Globus pallidus (tissue), 1 donor: ENCODE measurements at regions not wholly inside any gene's neighbourhood (a gene's known extent, or its start where the extent isn't known, plus 50 kb on each side); places are given as distances from the start of the nearest gene placed in this dataset.

ENCODE experiments used
- DNase-seq: peaks from one replicate; pipeline ENCODE4 v3.0.0-alpha.2; 2015; ENCODE audit warnings: low spot score

GRCh38 chr11:10641912-10642697 lies 51.5 kb downstream of the IRAG1 start:
- DNase-seq = no peak

- no peak for DNase-seq
Measured at GRCh38 chr11:10641177-10641911, 52.2 kb downstream of the IRAG1 start.

- no peak for DNase-seq
Measured at GRCh38 chr11:10640308-10640707, 53.2 kb downstream of the IRAG1 start.

DNA sequence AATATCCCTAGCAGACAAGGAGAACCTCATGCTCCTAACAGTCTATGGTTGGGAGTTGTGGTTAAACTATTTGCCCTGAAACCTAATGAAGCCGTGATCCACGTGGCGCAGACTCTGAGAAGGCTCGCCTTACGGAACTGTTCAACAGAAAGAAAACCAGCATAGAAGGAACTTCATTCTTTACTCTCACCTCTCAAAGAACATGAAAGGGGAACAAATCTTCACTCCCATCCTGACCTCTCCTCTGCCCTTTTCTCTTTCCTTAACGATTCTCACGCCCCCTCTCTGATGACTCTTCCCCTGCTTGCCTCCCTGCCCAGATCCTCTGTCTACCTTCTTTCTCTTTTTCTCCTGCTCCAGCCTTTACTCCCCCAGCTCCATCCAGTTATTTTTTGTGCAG lies 54.2 kb downstream of the IRAG1 start:
- DNase-seq = no peak

DNA sequence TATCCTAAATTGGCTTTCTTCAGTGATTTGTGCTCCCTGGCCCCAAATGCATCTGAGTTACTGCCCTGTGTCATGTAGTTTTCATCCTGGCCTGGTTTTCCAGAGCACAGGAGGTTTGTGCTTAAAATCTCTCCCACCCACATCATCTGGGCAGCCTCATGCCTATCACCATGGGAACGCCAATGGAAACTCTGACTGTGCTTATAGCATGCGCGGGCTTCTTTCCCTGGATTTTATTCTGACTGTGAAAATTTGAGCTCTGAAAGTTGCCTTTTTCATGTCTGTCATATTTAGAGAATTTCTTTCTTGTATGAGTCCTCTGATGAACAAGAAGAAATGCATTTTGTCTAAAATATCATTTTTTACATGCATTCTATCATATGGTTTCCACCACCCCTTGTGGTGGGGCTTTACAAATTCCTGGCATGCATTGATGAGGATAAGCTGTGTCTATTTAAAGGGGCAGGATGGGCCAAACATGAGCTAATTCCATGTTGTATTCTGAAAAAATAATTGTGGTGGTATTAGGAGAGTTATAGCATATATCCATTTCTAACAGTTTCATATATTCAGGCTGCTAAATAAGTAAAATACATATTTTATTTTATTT lies 55.1 kb downstream of the IRAG1 start:
- DNase-seq = no peak

DNA sequence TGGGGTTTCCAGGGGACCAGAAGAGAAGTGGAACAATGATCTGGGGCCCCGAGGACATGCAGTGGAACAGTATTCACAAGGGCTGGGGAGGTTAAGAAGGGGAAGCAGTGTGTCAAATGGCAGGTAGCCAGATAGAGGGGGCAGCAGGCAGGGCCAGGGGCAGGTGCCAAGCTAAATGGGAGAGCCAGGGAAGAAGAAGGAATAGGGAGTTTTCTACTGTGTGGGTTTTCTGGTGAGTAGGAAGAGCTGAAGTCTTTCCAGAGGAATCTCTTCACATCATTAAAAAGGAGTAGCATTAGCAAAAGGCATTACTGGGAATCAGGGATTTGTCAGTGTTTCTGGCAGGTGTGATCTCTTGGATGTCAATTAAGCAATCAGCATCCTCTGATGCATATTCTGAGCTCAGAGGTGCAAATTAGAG lies 55.8 kb downstream of the IRAG1 start:
- DNase-seq = no peak

- no peak for DNase-seq
Measured at GRCh38 chr11:10634407-10634806, 59.1 kb downstream of the IRAG1 start.

- DNase-seq = no peak
Measured at GRCh38 chr11:10633261-10633660, 60.3 kb downstream of the IRAG1 start.

DNA sequence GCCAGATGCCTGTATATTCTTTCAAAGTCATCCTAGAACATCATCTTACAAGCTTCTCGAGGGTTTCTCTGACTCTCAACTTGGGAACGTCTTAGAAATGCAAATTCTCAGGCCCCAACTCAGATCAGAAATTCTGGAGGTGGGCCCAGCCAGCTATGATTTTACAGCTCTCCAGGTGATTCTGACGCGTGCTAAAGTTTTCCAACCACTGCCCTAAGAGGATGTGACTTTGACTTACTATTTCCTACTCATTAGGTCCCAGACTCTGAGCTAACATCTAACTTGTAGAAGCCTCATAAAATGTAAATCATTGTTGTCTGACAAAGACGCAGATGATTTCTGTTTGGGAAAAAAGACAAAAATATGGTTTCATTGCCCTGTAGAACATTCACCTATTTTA lies 61.1 kb downstream of the IRAG1 start:
- DNase-seq = no peak

DNA sequence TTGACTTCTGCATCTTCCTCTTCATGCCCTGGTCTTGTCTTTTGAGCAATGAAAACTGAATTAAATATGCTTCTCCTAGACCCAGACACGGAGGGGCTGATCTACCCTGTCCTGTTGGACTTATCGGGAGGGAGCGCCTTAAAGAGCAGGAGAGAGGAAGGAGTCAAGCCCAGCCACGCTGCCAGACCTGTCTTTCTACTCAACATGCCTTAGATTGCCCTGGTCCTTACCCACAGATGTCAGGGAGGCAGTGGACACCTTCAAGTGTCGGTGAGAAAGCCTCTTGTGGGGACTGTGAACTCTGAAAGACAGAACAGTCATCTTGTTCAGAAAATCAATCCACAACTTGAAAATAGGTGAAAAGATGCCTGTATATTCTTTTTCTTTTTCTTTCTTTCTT lies 61.8 kb downstream of the IRAG1 start:
- no peak for DNase-seq

- DNase-seq = no peak
Measured at GRCh38 chr11:10629411-10630002, 61.0 kb upstream of the LYVE1 start.

DNA sequence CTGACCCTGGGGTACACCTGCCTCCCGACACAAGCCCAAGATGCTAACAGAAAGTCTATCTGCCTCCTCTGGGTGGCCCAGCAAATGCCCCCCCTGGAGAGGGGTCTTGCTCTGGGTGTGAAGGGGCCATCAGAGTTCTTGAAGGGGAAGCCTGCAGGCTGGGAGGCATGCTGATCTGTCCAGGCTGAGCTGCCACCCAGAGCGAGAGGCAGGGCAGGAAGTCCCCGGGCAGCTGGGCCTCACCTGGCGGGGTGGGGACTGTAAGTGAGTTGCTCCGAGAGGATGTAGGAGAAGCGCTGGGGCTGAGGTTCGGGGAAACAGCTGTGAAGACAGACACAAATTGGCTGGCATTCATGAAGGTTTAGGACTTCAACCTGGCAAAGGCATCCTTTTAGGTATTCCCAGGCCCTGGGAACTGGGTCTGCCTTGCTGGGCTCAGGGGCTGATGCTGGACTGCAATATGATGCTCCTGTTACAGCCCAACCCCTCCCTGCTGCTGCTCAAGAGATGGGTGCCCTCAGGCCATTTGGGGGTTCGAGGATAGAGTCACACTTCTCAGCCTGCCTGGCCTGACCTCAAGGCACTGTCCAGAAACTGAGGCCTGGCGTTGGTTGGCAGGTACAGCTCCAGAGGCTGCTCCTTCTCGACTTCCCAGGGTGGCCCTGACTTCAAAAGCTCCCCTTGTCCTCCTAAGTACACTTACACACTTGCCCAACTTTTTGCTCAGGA lies 60.2 kb upstream of the LYVE1 start:
- DNase-seq = no peak

DNA sequence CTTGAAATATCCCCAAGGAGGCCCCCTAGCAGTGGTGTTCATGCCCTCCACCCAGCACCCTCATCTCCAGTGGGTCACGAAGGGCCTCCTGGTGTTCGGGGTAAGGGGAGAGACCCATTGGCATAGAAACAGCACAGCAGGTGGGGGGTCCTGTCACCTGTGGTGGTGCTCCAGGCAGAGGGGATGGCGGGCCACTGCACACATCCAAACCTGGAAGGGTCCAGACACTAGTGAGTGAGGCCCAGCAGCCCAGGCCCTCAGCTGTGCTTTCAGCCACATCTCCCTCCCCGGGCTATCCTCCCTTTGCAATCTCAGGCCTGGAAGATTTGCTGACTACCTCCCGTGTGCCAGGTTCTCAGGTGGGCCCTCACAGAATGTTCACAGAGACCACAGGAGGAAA lies 59.4 kb upstream of the LYVE1 start:
- DNase-seq = no peak

DNA sequence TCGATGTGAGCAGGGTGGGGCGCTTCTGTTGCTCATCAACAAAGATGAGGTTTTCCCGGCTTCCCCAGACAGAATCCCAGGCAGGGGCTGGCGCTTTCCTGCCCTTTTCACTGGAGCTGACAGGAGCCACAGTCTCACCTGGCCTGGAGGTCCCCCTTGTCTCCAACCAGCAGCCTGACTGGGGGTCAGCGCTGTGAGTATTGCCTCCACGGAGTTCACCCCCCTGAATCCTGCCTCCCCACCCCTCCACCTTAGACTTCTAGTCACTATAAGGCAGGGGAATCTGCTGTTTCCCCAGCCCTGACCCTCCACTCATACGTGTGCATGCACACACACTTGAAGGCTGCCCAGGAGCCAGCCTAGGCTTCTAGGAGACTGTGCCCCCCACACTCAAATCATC lies 58.8 kb upstream of the LYVE1 start:
- no peak for DNase-seq

- DNase-seq = no peak
Measured at GRCh38 chr11:10625982-10626311, 57.5 kb upstream of the LYVE1 start.

DNA sequence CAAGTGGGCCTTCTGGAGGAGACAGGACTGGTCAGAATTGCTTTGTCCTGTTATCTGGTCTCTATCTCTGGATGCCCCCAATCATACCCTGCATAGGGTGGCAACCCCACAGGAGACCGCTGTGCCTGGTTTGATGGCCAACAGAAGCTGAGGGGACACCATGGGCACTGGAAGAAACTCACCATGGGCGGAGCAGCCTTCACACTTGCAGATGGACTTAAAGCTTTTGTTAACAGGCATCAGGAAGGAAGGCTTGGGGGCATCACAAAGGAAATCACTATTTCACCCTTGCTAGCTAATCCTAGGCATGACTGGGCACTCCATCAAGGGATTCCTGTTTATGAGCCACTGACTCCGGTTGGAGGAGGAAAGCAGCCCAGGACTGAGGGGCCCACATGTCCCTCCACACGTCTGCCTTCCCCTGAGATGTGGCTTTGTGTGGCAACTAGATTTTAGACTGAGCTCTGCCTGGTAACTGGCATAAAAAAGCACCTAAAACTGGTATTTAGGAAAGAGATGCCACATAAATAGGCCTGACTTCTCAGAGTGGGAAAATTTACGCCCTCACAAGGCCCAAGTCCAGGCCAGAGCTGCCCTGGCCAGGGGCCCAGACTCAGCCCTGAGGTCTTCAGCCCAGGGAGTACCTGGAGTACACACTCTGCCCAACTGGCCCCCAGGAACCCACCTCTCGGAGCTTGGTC lies 57.0 kb upstream of the LYVE1 start:
- no peak for DNase-seq

DNA sequence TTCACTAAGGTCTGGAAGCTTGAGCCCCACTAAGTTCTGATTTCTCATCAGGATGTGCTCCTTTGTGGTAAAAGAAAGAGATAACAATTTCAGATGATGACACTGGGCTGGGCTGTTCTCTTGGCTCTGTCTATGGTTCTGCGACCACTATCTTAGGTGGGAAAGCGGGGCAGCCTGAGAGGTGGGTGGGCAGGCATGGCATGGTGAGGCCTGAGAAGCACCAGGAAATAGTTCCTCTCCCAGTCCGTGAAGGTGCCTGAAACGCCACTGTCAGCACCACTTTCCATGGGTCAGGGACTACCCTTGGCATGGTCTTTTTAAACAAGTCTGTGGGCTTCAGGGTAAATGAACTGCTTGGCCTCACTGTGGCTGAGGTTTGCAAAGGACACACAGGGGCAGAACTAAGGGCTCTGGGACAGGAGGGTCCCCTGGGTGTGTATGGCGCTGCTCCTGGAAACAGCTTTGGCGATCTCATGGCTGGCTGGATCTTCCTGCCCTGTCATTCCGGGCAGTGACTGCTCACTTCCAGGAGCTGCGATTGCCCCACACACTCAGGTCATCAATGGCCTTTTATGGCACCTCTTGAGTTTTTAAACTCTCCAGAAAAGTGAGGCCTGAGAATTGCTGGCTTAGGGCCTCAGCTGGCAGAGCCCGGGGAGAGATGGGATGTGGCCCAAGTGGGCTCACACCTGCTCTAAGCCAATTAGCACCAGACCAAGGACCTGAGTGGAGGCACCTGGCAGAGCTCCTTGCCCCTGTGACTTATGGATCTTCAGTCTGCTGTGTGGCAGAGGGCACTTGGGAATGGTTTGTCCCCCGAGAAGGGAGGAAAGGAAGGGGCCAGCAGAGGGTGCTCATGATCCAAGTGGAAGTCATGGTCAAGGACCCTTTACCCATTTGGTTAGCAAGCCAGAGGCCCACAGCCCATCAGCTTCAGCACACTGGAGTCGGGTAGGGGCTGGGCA lies 55.6 kb upstream of the LYVE1 start:
- no peak for DNase-seq

DNA sequence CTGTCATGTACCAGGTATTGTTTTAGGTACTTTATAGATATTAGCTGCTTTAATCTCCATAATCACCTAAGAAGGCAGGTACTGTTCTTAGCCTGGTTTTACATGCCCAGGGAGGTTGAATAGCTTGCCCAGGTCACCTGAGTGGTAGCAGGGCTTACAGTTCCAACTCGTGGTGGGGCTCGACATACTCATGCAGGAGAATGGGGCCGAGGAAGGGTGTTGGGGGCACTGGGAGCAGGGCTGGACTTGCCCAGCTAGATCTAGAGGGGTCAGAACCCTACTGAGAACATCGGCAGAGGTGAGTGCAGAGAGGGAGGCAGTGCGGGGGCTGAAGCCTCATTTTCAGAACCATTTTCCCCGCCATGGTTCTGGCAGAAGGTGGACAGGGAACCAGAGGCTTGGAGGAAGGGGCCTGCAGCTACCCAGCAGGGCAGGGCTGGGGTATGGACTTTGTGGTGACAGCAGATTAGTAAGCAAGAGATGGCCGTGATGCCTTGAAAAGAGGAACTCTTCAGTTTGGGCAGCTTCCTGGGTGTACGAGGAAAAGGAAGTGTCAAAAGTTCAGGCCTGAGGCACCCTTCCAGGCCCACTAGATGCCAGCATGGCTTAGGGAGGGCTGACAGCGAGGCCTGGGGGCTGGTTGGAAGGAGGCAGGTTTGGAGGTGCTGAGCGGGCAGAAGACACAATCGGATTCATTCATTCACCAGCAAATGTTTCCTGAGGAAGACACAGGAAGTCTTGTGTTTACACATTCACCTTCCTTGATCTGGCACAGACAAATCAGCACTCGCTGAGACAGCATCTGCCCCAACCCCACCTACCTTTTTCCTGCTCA lies 54.7 kb upstream of the LYVE1 start:
- DNase-seq = peak; percentile 57

- no peak for DNase-seq
Measured at GRCh38 chr11:10622108-10622507, 53.6 kb upstream of the LYVE1 start.
